IMR-90 (cell line): ENCODE measurements at regions not wholly inside any gene's neighbourhood (a gene's known extent, or its start where the extent isn't known, plus 50 kb on each side); places are given as distances from the start of the nearest gene placed in this dataset.

Experiments
- CEBPB ChIP-seq: IDR thresholded peaks from 2 replicates; pipeline ENCODE4 v1.6.1; 2012; ENCODE audit warnings: low read depth, low read length, improper control_type of control experiment
- CHD1 ChIP-seq: IDR thresholded peaks from 2 replicates; pipeline ENCODE4 v1.6.1; 2012; ENCODE audit warnings: low read depth, low read length, improper control_type of control experiment
- ELK1 ChIP-seq: fragments of 150-350 bp; IDR thresholded peaks from 2 replicates; pipeline ENCODE4 v1.6.1; 2016; ENCODE audit warnings: low read depth, mild to moderate bottlenecking, low read length, moderate library complexity, borderline replicate concordance
- FOS ChIP-seq: fragments of 150-350 bp; IDR thresholded peaks from 2 replicates; pipeline ENCODE4 v1.6.1; 2016; ENCODE audit warnings: low read depth, low read length
- MAFK ChIP-seq: IDR thresholded peaks from 2 replicates; pipeline ENCODE4 v1.6.1; 2012; ENCODE audit warnings: low read depth, low read length, improper control_type of control experiment
- MXI1 ChIP-seq: IDR thresholded peaks from 2 replicates; pipeline ENCODE4 v1.6.1; 2012; ENCODE audit warnings: low read depth, mild to moderate bottlenecking, low read length, moderate library complexity, borderline replicate concordance
- NFE2L2 ChIP-seq: fragments of 150-350 bp; IDR thresholded peaks from 2 replicates; pipeline ENCODE4 v1.6.1; 2016; ENCODE audit warnings: low read depth, mild to moderate bottlenecking, low read length
- POLR2A ChIP-seq: IDR thresholded peaks from 2 replicates; pipeline ENCODE4 v1.6.1; 2012; ENCODE audit warnings: mild to moderate bottlenecking, low read depth, low read length
- RAD21 ChIP-seq: IDR thresholded peaks from 2 replicates; pipeline ENCODE4 v1.6.1; 2012; ENCODE audit warnings: low read length, improper control_type of control experiment
- RCOR1 ChIP-seq: IDR thresholded peaks from 2 replicates; pipeline ENCODE4 v1.6.1; 2012; ENCODE audit warnings: mild to moderate bottlenecking, low read length, improper control_type of control experiment; ENCODE audit not compliant: insufficient replicate concordance
- SMC3 ChIP-seq: fragments of 150-350 bp; IDR thresholded peaks from 2 replicates; pipeline ENCODE4 v1.6.1; 2016; ENCODE audit warnings: low read depth, mild to moderate bottlenecking, antibody characterized with exemption, low read length, moderate library complexity
- TF ChIP-seq, protein P1 (sequence below): conservative IDR thresholded peaks from 2 replicates; pipeline ENCODE4 v1.5.1; 2012; ENCODE audit warnings: mild to moderate bottlenecking, low read depth, low read length, improper control_type of control experiment
- TF ChIP-seq, protein P2 (sequence below): fragments of 150-350 bp; IDR thresholded peaks from 2 replicates; pipeline ENCODE4 v1.6.1; 2017; ENCODE audit warnings: mild to moderate bottlenecking, antibody characterized with exemption, low read length, low read depth

DNA sequence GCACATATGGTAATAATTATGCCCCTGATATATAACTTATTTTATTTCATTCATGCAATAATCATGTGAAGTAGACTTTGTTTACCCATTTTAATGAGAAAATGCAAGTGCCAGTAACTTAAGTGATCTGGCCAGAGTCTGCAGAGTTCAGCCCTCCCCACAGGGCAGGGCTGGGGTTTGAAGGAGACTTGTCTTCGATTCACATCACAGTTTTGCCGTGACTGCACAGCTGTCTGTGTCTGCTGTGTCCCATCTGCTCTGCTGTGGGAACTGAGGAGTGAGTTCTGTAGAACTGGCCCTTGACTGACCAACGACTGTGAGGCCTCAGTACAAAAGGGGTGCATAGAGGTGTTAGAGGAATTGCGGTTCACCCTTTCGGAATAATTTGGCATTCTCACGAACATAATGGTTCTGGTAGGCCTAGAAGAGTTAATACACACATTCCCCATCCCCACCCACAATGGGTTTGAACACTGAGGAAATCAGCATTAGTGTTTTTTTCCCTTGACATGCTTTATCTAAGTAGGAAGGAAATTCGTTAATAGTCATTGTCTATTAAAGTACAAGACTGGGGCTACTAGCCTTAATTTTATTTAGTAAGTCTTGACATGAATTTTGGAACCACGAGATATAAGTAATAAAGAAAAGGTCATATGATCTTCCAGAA lies 113.6 kb upstream of the MON1B start:
- TF ChIP-seq, protein P1, sequence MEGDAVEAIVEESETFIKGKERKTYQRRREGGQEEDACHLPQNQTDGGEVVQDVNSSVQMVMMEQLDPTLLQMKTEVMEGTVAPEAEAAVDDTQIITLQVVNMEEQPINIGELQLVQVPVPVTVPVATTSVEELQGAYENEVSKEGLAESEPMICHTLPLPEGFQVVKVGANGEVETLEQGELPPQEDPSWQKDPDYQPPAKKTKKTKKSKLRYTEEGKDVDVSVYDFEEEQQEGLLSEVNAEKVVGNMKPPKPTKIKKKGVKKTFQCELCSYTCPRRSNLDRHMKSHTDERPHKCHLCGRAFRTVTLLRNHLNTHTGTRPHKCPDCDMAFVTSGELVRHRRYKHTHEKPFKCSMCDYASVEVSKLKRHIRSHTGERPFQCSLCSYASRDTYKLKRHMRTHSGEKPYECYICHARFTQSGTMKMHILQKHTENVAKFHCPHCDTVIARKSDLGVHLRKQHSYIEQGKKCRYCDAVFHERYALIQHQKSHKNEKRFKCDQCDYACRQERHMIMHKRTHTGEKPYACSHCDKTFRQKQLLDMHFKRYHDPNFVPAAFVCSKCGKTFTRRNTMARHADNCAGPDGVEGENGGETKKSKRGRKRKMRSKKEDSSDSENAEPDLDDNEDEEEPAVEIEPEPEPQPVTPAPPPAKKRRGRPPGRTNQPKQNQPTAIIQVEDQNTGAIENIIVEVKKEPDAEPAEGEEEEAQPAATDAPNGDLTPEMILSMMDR = no peak
- no peak for TF ChIP-seq POLR2A
- TF ChIP-seq SMC3 = no peak
- no peak for TF ChIP-seq MXI1
- no peak for TF ChIP-seq FOS
- TF ChIP-seq RCOR1 = no peak
- no peak for TF ChIP-seq RAD21
- TF ChIP-seq, protein P2, sequence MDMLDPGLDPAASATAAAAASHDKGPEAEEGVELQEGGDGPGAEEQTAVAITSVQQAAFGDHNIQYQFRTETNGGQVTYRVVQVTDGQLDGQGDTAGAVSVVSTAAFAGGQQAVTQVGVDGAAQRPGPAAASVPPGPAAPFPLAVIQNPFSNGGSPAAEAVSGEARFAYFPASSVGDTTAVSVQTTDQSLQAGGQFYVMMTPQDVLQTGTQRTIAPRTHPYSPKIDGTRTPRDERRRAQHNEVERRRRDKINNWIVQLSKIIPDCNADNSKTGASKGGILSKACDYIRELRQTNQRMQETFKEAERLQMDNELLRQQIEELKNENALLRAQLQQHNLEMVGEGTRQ = no peak
- TF ChIP-seq ELK1 = no peak
- no peak for TF ChIP-seq CHD1
- no peak for TF ChIP-seq CEBPB
- TF ChIP-seq MAFK = no peak
- TF ChIP-seq NFE2L2 = no peak
